ENCODE measurements at regions not wholly inside any gene's neighbourhood (a gene's known extent, or its start where the extent isn't known, plus 50 kb on each side); places are given as distances from the start of the nearest gene placed in this dataset.
"Not testable (repeated sequence)": the region's sequence is repeated elsewhere in the genome, so short reads cannot be mapped to it uniquely, and the experiment has no call there.

DNA sequence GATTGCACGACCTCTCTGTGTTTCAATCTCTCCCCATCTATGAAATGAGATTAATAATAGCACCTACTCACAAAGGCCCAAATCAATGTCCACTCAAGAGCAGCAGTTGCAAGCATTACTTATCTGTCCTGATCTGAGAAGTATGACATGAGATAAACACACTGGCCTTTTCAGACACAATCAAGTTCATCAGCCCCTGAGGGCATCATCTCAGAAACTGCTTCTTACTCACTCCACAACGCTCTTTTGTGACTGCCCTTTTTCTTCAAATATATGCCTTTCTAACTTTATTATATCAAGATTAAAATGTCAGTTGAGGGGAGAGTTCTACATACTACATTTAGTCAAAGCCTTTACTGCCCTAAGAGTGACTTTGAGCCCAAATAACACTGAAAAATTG, 371.9 kb upstream of the SPAG17 start:
- no peak for TF ChIP-seq POU2F2 (IDR thresholded peaks at IDR 0.05; ENCODE audit: low read depth, low read length)
- TF ChIP-seq POLR2A (IDR thresholded peaks at IDR 0.05; ENCODE audit: low read depth, low read length), result no peak
- TF ChIP-seq SPI1 (IDR thresholded peaks at IDR 0.05; ENCODE audit: low read depth, low read length), result no peak
- no peak for TF ChIP-seq PAX5 (IDR thresholded peaks at IDR 0.05; ENCODE audit: insufficient read depth, low read length, severe bottlenecking)
- TF ChIP-seq TAF1 (IDR thresholded peaks at IDR 0.05; ENCODE audit: low read depth, low read length), result no peak
- TF ChIP-seq POLR2AphosphoS5 (IDR thresholded peaks at IDR 0.05; ENCODE audit: low read depth, low read length), result no peak
- DNase-seq (ENCODE audit: insufficient read length, low spot score) (no peak), FAIRE-seq (no peak)

DNA sequence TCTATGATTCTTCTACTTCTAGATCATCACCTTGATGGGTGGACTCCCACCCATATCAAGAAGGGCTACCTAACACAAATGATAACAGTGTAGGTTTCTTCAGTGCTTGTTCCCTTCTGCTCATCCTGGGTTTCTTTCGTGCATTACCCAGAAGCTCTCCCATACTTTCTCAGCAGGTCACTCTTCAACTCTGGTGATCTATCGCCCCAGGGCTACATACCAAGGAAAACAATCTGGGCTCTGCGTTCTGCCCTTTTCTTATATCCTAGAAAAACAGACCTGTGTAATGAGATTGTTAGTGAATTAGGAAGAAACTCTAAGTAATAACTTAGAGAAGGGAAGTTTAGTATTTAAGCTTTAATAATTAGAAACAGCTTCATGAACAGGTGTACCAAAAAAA, 370.6 kb upstream of the SPAG17 start:
- FAIRE-seq (no peak), DNase-seq (ENCODE audit: insufficient read length, low spot score) (no peak)
- TF ChIP-seq POU2F2 (IDR thresholded peaks at IDR 0.05; ENCODE audit: low read depth, low read length) (no peak), POLR2AphosphoS5 (IDR thresholded peaks at IDR 0.05; ENCODE audit: low read depth, low read length) (no peak), PAX5 (IDR thresholded peaks at IDR 0.05; ENCODE audit: insufficient read depth, low read length, severe bottlenecking) (no peak), POLR2A (IDR thresholded peaks at IDR 0.05; ENCODE audit: low read depth, low read length) (no peak), SPI1 (IDR thresholded peaks at IDR 0.05; ENCODE audit: low read depth, low read length) (no peak), TAF1 (IDR thresholded peaks at IDR 0.05; ENCODE audit: low read depth, low read length) (no peak)

DNA sequence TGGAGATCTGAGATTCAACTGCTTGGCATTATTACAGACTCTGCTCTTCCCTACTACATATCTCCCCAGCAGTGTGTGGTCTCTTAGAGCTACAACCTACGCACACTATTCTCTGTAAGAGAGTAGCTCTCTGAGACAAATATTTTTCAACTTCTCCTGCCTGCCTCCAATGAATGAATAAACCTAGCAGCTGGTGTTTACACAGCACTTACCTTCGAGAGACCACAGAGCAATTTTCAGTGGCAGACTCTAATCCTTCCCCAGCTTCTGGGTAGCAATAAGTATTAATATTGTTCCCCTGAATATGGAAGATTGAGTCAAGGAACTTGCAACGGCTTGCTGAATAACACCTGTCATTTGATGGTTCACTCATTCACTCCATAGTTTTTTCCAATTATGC, 350.9 kb upstream of the SPAG17 start:
- DNase-seq (ENCODE audit: insufficient read length, low spot score) (no peak), FAIRE-seq (no peak)
- TF ChIP-seq POU2F2 (IDR thresholded peaks at IDR 0.05; ENCODE audit: low read depth, low read length), result no peak
- TF ChIP-seq TAF1 (IDR thresholded peaks at IDR 0.05; ENCODE audit: low read depth, low read length), result no peak
- no peak for TF ChIP-seq PAX5 (IDR thresholded peaks at IDR 0.05; ENCODE audit: insufficient read depth, low read length, severe bottlenecking)

DNA sequence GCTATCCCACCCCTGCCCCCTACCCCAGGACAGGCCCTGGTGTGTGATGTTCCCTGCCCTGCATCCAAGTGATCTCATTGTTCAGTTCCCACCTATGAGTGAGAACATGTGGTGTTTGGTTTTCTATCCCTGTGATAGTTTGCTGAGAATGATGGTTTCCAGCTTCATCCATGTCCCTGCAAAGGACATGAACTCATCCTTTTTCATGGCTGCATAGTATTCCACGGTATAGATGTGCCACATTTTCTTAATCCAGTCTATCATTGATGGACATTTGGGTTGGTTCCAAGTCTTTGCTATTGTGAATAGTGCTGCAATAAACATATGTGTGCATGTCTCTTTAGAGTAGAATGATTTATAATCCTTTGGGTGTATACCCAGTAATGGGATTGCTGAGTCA, 326.9 kb upstream of the SPAG17 start:
- DNase-seq (ENCODE audit: insufficient read length, low spot score); FAIRE-seq: not testable (repeated sequence)

DNA sequence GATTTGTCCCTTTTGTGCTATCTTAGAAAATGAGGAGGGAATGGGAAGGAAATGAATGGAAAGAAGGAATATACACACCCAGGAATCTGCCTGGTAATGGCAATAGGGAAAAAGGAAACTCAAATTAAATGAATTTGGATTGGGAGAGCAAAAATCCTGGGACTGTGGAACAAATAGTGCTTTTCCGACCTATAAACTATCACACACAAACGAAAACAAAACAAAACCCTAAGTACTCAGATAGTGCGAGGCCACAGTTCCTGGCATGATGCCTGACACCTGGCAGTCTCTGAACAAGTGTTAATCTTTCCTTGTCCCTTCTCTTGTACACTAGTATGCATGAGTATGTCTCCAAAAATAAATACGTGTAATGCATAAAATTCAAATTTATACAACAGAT, 319.8 kb upstream of the SPAG17 start:
- FAIRE-seq (no peak), DNase-seq (ENCODE audit: insufficient read length, low spot score) (no peak)
- TF ChIP-seq POLR2A (IDR thresholded peaks at IDR 0.05; ENCODE audit: low read depth, low read length) (no peak), SPI1 (IDR thresholded peaks at IDR 0.05; ENCODE audit: low read depth, low read length) (no peak), POU2F2 (IDR thresholded peaks at IDR 0.05; ENCODE audit: low read depth, low read length) (no peak), TAF1 (IDR thresholded peaks at IDR 0.05; ENCODE audit: low read depth, low read length) (no peak), POLR2AphosphoS5 (IDR thresholded peaks at IDR 0.05; ENCODE audit: low read depth, low read length) (no peak), PAX5 (IDR thresholded peaks at IDR 0.05; ENCODE audit: insufficient read depth, low read length, severe bottlenecking) (no peak)

DNA sequence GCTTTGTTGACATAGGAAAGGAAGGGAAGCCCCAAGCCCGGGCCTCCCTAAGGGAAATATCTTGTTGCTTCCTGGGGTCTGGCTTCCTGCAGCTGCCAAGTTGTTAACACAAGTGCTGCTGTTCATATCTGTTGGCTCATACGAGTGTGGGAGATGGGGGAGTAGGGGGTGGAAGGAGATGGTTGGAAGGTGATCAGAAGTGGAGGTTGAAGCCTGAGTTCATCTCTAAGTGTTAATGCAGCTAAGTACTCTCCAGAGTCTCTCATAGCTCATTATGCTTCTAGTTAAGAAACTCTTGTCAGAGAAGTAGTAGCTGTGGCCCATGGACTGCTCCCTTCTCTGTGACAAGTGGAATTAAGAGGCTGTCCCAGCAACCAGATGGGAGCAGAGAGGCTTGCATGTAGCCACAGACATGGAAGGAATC, 319.2 kb upstream of the SPAG17 start:
- no peak for TF ChIP-seq POLR2AphosphoS5 (IDR thresholded peaks at IDR 0.05; ENCODE audit: low read depth, low read length)
- no peak for TF ChIP-seq POU2F2 (IDR thresholded peaks at IDR 0.05; ENCODE audit: low read depth, low read length)
- TF ChIP-seq TAF1 (IDR thresholded peaks at IDR 0.05; ENCODE audit: low read depth, low read length), result no peak
- no peak for TF ChIP-seq POLR2A (IDR thresholded peaks at IDR 0.05; ENCODE audit: low read depth, low read length)
- no peak for TF ChIP-seq PAX5 (IDR thresholded peaks at IDR 0.05; ENCODE audit: insufficient read depth, low read length, severe bottlenecking)
- no peak for TF ChIP-seq SPI1 (IDR thresholded peaks at IDR 0.05; ENCODE audit: low read depth, low read length)
- FAIRE-seq (no peak), DNase-seq (ENCODE audit: insufficient read length, low spot score) (no peak)

DNA sequence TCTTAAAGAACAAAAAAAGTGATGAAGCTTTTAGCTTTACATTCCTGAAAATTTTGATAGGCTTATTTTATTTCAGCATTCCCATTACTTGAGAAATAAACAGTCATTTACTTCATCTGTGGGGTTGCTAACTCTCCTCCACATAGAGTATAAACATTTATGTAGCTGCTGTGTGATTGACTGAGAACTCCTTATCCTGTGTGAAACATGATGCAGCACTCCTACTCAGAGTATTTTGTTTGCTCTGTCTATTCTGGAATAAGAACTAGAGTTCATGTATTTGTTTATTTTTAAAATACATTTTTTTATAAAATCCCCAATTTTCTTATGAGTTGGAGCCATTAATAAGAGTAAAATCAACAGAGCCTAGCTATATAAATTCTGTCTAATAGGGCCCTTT, 318.7 kb upstream of the SPAG17 start:
- TF ChIP-seq POLR2AphosphoS5 (IDR thresholded peaks at IDR 0.05; ENCODE audit: low read depth, low read length) (no peak), TAF1 (IDR thresholded peaks at IDR 0.05; ENCODE audit: low read depth, low read length) (no peak)
- no peak for DNase-seq (ENCODE audit: insufficient read length, low spot score)
- no peak for FAIRE-seq

DNA sequence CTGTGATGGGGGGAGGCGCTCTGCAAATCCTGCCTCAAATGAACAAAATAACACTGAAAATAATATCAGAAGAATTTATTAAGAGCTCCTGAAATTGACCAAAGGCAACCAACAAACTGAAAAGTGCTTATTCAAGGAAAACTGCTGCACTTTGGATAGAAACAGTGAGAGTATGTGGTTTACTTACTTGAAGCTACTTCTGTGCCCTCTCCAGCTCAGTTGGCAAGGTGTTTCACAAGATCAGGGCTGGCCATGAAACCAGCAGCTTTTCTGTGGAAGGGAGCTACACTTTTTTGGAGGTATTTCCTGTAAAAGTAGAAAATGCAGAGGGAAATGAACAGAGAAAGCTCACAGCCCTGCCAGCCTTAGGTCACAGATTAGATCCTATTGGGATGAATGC, 310.0 kb upstream of the SPAG17 start:
- no peak for TF ChIP-seq SPI1 (IDR thresholded peaks at IDR 0.05; ENCODE audit: low read depth, low read length)
- TF ChIP-seq POLR2AphosphoS5 (IDR thresholded peaks at IDR 0.05; ENCODE audit: low read depth, low read length), result no peak
- TF ChIP-seq PAX5 (IDR thresholded peaks at IDR 0.05; ENCODE audit: insufficient read depth, low read length, severe bottlenecking), result no peak
- no peak for TF ChIP-seq POU2F2 (IDR thresholded peaks at IDR 0.05; ENCODE audit: low read depth, low read length)
- no peak for TF ChIP-seq POLR2A (IDR thresholded peaks at IDR 0.05; ENCODE audit: low read depth, low read length)
- TF ChIP-seq TAF1 (IDR thresholded peaks at IDR 0.05; ENCODE audit: low read depth, low read length), result no peak
- no peak for DNase-seq (ENCODE audit: insufficient read length, low spot score)
- no peak for FAIRE-seq

DNA sequence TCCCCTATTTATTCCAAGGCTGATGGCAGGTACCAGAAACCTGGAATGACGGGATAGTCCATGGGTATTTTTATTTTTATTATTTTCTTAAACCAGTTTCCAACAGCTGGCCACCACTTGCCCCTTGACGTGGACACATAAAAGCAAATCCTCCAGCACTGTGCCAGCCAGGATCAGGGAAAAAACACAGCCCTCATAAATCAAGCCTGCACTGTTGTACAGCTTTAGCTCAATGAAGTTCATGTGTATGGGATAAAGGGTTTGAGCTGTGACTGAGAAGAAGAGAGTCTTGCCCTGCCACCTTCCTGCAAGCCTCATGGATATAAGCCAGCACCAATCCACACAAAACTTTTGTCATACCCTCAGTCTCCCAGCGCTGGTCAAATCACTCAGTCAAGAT, 303.8 kb upstream of the SPAG17 start:
- no peak for FAIRE-seq
- DNase-seq (ENCODE audit: insufficient read length, low spot score), result no peak
- TF ChIP-seq TAF1 (IDR thresholded peaks at IDR 0.05; ENCODE audit: low read depth, low read length), result no peak
- TF ChIP-seq POLR2AphosphoS5 (IDR thresholded peaks at IDR 0.05; ENCODE audit: low read depth, low read length), result no peak
- TF ChIP-seq PAX5 (IDR thresholded peaks at IDR 0.05; ENCODE audit: insufficient read depth, low read length, severe bottlenecking), result no peak
- no peak for TF ChIP-seq POLR2A (IDR thresholded peaks at IDR 0.05; ENCODE audit: low read depth, low read length)
- TF ChIP-seq POU2F2 (IDR thresholded peaks at IDR 0.05; ENCODE audit: low read depth, low read length), result no peak
- TF ChIP-seq SPI1 (IDR thresholded peaks at IDR 0.05; ENCODE audit: low read depth, low read length), result no peak

DNA sequence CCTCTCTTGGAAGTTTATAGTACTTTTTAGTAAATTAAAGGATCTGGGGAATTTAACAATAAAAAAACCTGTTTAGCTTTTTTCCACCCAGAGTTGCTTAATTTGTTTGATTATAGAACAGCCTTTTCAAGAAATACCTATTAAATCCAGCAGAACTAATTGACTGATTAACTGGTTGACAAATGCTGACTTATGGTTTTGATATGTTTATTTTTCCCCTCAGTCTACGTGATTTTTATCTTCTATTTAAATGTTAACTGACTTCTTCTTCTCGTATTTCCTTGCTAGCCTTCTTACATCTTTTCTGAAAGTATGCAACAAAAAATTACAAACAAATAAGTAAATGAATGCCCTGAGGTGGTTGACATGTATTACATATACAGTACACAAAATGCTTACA, 302.9 kb upstream of the SPAG17 start:
- no peak for FAIRE-seq
- no peak for DNase-seq (ENCODE audit: insufficient read length, low spot score)

DNA sequence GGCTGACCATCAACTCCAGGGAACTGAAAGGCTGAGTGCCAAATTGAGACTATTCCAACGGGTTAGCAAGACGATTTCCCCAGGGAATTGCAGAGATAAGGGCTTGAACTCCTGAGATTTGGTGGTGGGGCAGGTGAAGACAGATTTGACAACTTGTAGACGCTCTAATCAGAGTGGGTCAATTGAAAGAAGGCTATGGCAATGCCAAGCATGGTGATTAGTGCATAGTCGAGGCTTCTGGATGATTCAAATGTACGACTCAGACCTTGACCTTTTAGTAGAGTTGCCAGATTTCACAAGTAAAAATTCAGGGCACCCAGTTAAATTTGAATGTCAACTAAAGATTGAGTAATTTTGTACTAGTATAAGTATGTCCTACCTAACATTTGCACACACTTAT, 302.1 kb upstream of the SPAG17 start:
- DNase-seq (ENCODE audit: insufficient read length, low spot score), result no peak
- no peak for TF ChIP-seq POLR2A (IDR thresholded peaks at IDR 0.05; ENCODE audit: low read depth, low read length)
- no peak for TF ChIP-seq PAX5 (IDR thresholded peaks at IDR 0.05; ENCODE audit: insufficient read depth, low read length, severe bottlenecking)
- no peak for TF ChIP-seq POLR2AphosphoS5 (IDR thresholded peaks at IDR 0.05; ENCODE audit: low read depth, low read length)
- no peak for TF ChIP-seq TAF1 (IDR thresholded peaks at IDR 0.05; ENCODE audit: low read depth, low read length)
- no peak for TF ChIP-seq SPI1 (IDR thresholded peaks at IDR 0.05; ENCODE audit: low read depth, low read length)
- TF ChIP-seq POU2F2 (IDR thresholded peaks at IDR 0.05; ENCODE audit: low read depth, low read length), result no peak
- FAIRE-seq, result no peak

More for the DNA sequence above, 302.9 kb upstream of the SPAG17 start:
- TF ChIP-seq POLR2A (IDR thresholded peaks at IDR 0.05; ENCODE audit: low read depth, low read length), result no peak
- no peak for TF ChIP-seq POU2F2 (IDR thresholded peaks at IDR 0.05; ENCODE audit: low read depth, low read length)
- no peak for TF ChIP-seq PAX5 (IDR thresholded peaks at IDR 0.05; ENCODE audit: insufficient read depth, low read length, severe bottlenecking)

Data from GM12891 (cell line).